GM06990 (cell line): ENCODE measurements at regions not wholly inside any gene's neighbourhood (a gene's known extent, or its start where the extent isn't known, plus 50 kb on each side); places are given as distances from the start of the nearest gene placed in this dataset.

Source experiments
- DNase-seq: peaks from one replicate; pipeline ENCODE4 v3.0.0-alpha.2; 2011; ENCODE audit not compliant: insufficient read length; ENCODE audit errors: extremely low read depth
- H3K27me3 ChIP-seq: replicated peaks from 2 replicates; pipeline ENCODE4 v1.6.0; 2011; ENCODE audit warnings: low read length; ENCODE audit not compliant: control insufficient read depth, insufficient read depth
- H3K36me3 ChIP-seq: 2 replicates; pipeline ENCODE4 v1.5.1; 2011; ENCODE audit warnings: low read length; ENCODE audit not compliant: control insufficient read depth, insufficient read depth
- H3K4me3 ChIP-seq: replicated peaks from 2 replicates; pipeline ENCODE4 v1.5.1; 2011; ENCODE audit warnings: low read depth, mild to moderate bottlenecking, control low read depth, low read length
- CTCF ChIP-seq: IDR thresholded peaks from 2 replicates; pipeline ENCODE4 v1.5.1; 2011; ENCODE audit warnings: low read length, control low read depth, mild to moderate bottlenecking, inconsistent platforms; ENCODE audit not compliant: insufficient read depth, poor library complexity, severe bottlenecking

GRCh38 chr2:220619525-220620220, 952.4 kb downstream of the EPHA4 start:
- Histone ChIP-seq H3K36me3 (no peaks in the 10 kb centered on the region), H3K4me3 (no peak overlapping the region), H3K27me3 (no peaks in the 10 kb centered on the region)
- DNase-seq: no peak
- TF ChIP-seq CTCF: no peak

- TF ChIP-seq CTCF: no peak
- H3K36me3 ChIP-seq: no peaks in the 10 kb centered on the region
- H3K27me3 ChIP-seq: no peaks in the 10 kb centered on the region
- H3K4me3 ChIP-seq: no peak overlapping the region
- DNase-seq: no peak
These were observed 945.5 kb downstream of the EPHA4 start for GRCh38 chr2:220626603-220627002.

GRCh38 chr2:220628252-220628651, 943.9 kb downstream of the EPHA4 start:
- Histone ChIP-seq H3K4me3 (no peak overlapping the region), H3K27me3 (no peaks in the 10 kb centered on the region), H3K36me3 (no peaks in the 10 kb centered on the region)
- DNase-seq: no peak
- no peak for TF ChIP-seq CTCF

GRCh38 chr2:220641137-220641536, 931.0 kb downstream of the EPHA4 start:
- no peak for TF ChIP-seq CTCF
- H3K4me3 ChIP-seq: no peak overlapping the region
- no peaks in the 10 kb centered on the region for H3K27me3 ChIP-seq
- H3K36me3 ChIP-seq: no peaks in the 10 kb centered on the region
- DNase-seq: no peak

- DNase-seq: no peak
- Histone ChIP-seq H3K27me3 (no peaks in the 10 kb centered on the region), H3K36me3 (no peaks in the 10 kb centered on the region), H3K4me3 (no peak overlapping the region)
- no peak for TF ChIP-seq CTCF
These were observed 925.7 kb downstream of the EPHA4 start for GRCh38 chr2:220646424-220646823.

- no peak overlapping the region for H3K4me3 ChIP-seq
- TF ChIP-seq CTCF: no peak
- DNase-seq: no peak
These were observed 923.5 kb downstream of the EPHA4 start for GRCh38 chr2:220648628-220649027.

More at GRCh38 chr2:220648628-220649027, 923.5 kb downstream of the EPHA4 start:
- Histone ChIP-seq H3K27me3 (no peaks in the 10 kb centered on the region), H3K36me3 (no peaks in the 10 kb centered on the region)
